PFSK-1 (cell line): ENCODE measurements at regions not wholly inside any gene's neighbourhood (a gene's known extent, or its start where the extent isn't known, plus 50 kb on each side); places are given as distances from the start of the nearest gene placed in this dataset.

Experiments used
- FOXP2 ChIP-seq: optimal IDR thresholded peaks from 2 replicates; pipeline ENCODE3; 2011; ENCODE audit warnings: borderline replicate concordance, control low read depth, inconsistent platforms; ENCODE audit not compliant: insufficient read depth; ENCODE audit errors: extremely low read length, extremely low read depth
- POLR2AphosphoS5 ChIP-seq: IDR thresholded peaks from 2 replicates; pipeline ENCODE4 v1.6.1; 2012; ENCODE audit warnings: low read depth, mild to moderate bottlenecking, control low read depth, low read length, moderate library complexity
- REST ChIP-seq, 2 experiments: IDR thresholded peaks; 2 replicates each; pipeline versions ENCODE4 v1.6.1 to v1.8.0; 2011 to 2012; ENCODE audit warnings: low read depth in 2 of 2, low read length in 2 of 2, control low read depth in 1 of 2, inconsistent platforms in 1 of 2, mild to moderate bottlenecking in 1 of 2, moderate library complexity in 1 of 2; ENCODE audit not compliant: insufficient read depth in 1 of 2
- SIN3A ChIP-seq: IDR thresholded peaks from 2 replicates; pipeline ENCODE4 v1.6.1; 2012; ENCODE audit warnings: mild to moderate bottlenecking, low read length, moderate library complexity, borderline replicate concordance; ENCODE audit not compliant: insufficient read depth
- TAF1 ChIP-seq: IDR thresholded peaks from 2 replicates; pipeline ENCODE4 v1.6.1; 2012; ENCODE audit warnings: low read length, control low read depth, borderline replicate concordance; ENCODE audit not compliant: insufficient read depth

GRCh38 chr5:29697785-29698414, 1495.6 kb upstream of the CDH6 start:
- TF ChIP-seq SIN3A (no peak), FOXP2 (no peak), TAF1 (no peak), POLR2AphosphoS5 (no peak), REST (IDR thresholded peaks at IDR 0.05; ENCODE audit: insufficient read depth in 1 of 2, low read depth in 2 of 2, low read length in 2 of 2) (no peak)

- TF ChIP-seq FOXP2 (no peak), POLR2AphosphoS5 (no peak), TAF1 (no peak), SIN3A (no peak), REST (IDR thresholded peaks at IDR 0.05; ENCODE audit: insufficient read depth in 1 of 2, low read depth in 2 of 2, low read length in 2 of 2) (no peak)
Observed at GRCh38 chr5:29697278-29697677, 1496.2 kb upstream of the CDH6 start.

GRCh38 chr5:29672678-29673077, 1520.8 kb upstream of the CDH6 start:
- TF ChIP-seq POLR2AphosphoS5 (no peak), SIN3A (no peak), TAF1 (no peak), FOXP2 (no peak), REST (IDR thresholded peaks at IDR 0.05; ENCODE audit: insufficient read depth in 1 of 2, low read depth in 2 of 2, low read length in 2 of 2) (no peak)

GRCh38 chr5:29662876-29663275, 1530.6 kb upstream of the CDH6 start:
- TF ChIP-seq TAF1 (no peak), POLR2AphosphoS5 (no peak), FOXP2 (no peak), SIN3A (no peak), REST (IDR thresholded peaks at IDR 0.05; ENCODE audit: insufficient read depth in 1 of 2, low read depth in 2 of 2, low read length in 2 of 2) (no peak)
